ENCODE measurements at regions not wholly inside any gene's neighbourhood (a gene's known extent, or its start where the extent isn't known, plus 50 kb on each side); places are given as distances from the start of the nearest gene placed in this dataset.
"Not testable (repeated sequence)": the region's sequence is repeated elsewhere in the genome, so short reads cannot be mapped to it uniquely, and the experiment has no call there.

- not testable (repeated sequence) for H3K4me1 ChIP-seq, H3K27me3 ChIP-seq, H3K36me3 ChIP-seq, H3K4me3 ChIP-seq, H3K27ac ChIP-seq
- 66% methylated on average over 7 of the region's 7 CpGs for WGBS, 2 donors (ENCODE audit: low coverage in 1 of 2)
- ATAC-seq: peak; percentile 10
- H3K9me3 ChIP-seq: peaks cover 0 to 58% (median 7%) of the 10 kb centered on the region in 3 donors
Measured at GRCh38 chr21:10347675-10348074, 173.7 kb upstream of the TPTE start.

GRCh38 chr21:10348150-10348549 is 173.2 kb upstream of the TPTE start:
- not testable (repeated sequence) for H3K4me3 ChIP-seq, H3K36me3 ChIP-seq, H3K27ac ChIP-seq, H3K4me1 ChIP-seq, ATAC-seq, H3K27me3 ChIP-seq
- 39 to 65% methylated on average over 2 to 3 of the region's 3 CpGs for WGBS, 2 donors (ENCODE audit: low coverage in 1 of 2)
- peaks cover 0 to 61% (median 7%) of the 10 kb centered on the region in 3 donors for H3K9me3 ChIP-seq

GRCh38 chr21:10354851-10355578 is 166.4 kb upstream of the TPTE start:
- H3K4me3 ChIP-seq, H3K4me1 ChIP-seq, H3K27me3 ChIP-seq, H3K27ac ChIP-seq, H3K36me3 ChIP-seq: not testable (repeated sequence)
- WGBS, 2 donors (ENCODE audit: low coverage in 1 of 2): 33 to 39% methylated on average over 4 to 5 of the region's 5 CpGs
- peak; percentile 23 for ATAC-seq
- H3K9me3 ChIP-seq: peaks cover 3 to 45% (median 6%) of the 10 kb centered on the region in 3 donors

- not testable (repeated sequence) for H3K36me3 ChIP-seq, H3K27ac ChIP-seq, H3K27me3 ChIP-seq, H3K4me3 ChIP-seq, H3K4me1 ChIP-seq, ATAC-seq
- WGBS, 2 donors (ENCODE audit: low coverage in 1 of 2): 65 to 66% methylated on average over 2 of the region's 2 CpGs
- peaks cover 0 to 23% (median 12%) of the 10 kb centered on the region in 3 donors for H3K9me3 ChIP-seq
Measured at GRCh38 chr21:10359120-10359519, 162.3 kb upstream of the TPTE start.

- not testable (repeated sequence) for H3K4me1 ChIP-seq, H3K36me3 ChIP-seq, H3K4me3 ChIP-seq, H3K27me3 ChIP-seq, H3K27ac ChIP-seq, ATAC-seq
- peaks cover 0 to 18% (median 12%) of the 10 kb centered on the region in 3 donors for H3K9me3 ChIP-seq
- WGBS, 2 donors (ENCODE audit: low coverage in 1 of 2): 46 to 57% methylated on average over 4 of the region's 4 CpGs
Measured at GRCh38 chr21:10359911-10360310, 161.5 kb upstream of the TPTE start.

- 18 to 45% methylated on average over 2 of the region's 3 CpGs for WGBS, 2 donors (ENCODE audit: low coverage in 1 of 2)
- H3K27ac ChIP-seq, H3K27me3 ChIP-seq, H3K36me3 ChIP-seq, H3K4me3 ChIP-seq, H3K4me1 ChIP-seq, ATAC-seq: not testable (repeated sequence)
- H3K9me3 ChIP-seq: peaks cover 0 to 12% (median 11%) of the 10 kb centered on the region in 3 donors
Measured at GRCh38 chr21:10361214-10361736, 160.1 kb upstream of the TPTE start.

GRCh38 chr21:10362816-10363215 is 158.6 kb upstream of the TPTE start:
- WGBS, 2 donors (ENCODE audit: low coverage in 1 of 2): 56% methylated on average over 9 of the region's 9 CpGs
- not testable (repeated sequence) for H3K4me3 ChIP-seq, H3K4me1 ChIP-seq, H3K27me3 ChIP-seq, H3K36me3 ChIP-seq, H3K27ac ChIP-seq, ATAC-seq
- H3K9me3 ChIP-seq: peaks cover 0 to 12% (median 8%) of the 10 kb centered on the region in 3 donors

GRCh38 chr21:10363321-10363720 is 158.1 kb upstream of the TPTE start:
- not testable (repeated sequence) for H3K36me3 ChIP-seq, ATAC-seq, H3K27me3 ChIP-seq, H3K4me1 ChIP-seq, H3K4me3 ChIP-seq, H3K27ac ChIP-seq
- H3K9me3 ChIP-seq: peaks cover 0 to 12% (median 6%) of the 10 kb centered on the region in 3 donors

DNA sequence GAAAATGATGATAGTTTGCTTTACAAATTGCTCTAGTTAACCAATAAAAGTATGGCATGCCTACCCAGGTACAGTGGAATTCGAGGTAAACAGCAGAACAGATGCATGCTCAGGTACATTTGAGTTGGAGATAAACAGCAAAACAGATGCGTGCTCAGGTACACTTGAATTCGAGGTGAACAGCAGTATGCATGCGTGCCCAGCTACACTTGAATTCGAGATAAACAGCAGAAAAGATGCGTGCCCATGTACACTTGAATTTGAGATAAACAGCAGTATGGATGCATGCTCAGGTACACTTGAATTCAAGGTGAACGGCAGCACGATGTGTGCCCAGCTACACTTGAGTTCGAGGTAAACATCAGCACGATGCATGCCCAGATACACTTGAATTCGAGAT is 155.2 kb upstream of the TPTE start:
- not testable (repeated sequence) for ATAC-seq, H3K9me3 ChIP-seq, H3K27me3 ChIP-seq, H3K36me3 ChIP-seq, H3K4me1 ChIP-seq, H3K27ac ChIP-seq, H3K4me3 ChIP-seq
- 41 to 44% methylated on average over 6 to 7 of the region's 11 CpGs for WGBS, 2 donors (ENCODE audit: low coverage in 1 of 2)

- H3K27ac ChIP-seq, ATAC-seq, H3K9me3 ChIP-seq, H3K36me3 ChIP-seq, H3K27me3 ChIP-seq, H3K4me3 ChIP-seq, H3K4me1 ChIP-seq: not testable (repeated sequence)
- 55 to 65% methylated on average over 7 of the region's 8 CpGs for WGBS, 2 donors (ENCODE audit: low coverage in 1 of 2)
Measured at GRCh38 chr21:10367586-10367985, 153.8 kb upstream of the TPTE start.

DNA sequence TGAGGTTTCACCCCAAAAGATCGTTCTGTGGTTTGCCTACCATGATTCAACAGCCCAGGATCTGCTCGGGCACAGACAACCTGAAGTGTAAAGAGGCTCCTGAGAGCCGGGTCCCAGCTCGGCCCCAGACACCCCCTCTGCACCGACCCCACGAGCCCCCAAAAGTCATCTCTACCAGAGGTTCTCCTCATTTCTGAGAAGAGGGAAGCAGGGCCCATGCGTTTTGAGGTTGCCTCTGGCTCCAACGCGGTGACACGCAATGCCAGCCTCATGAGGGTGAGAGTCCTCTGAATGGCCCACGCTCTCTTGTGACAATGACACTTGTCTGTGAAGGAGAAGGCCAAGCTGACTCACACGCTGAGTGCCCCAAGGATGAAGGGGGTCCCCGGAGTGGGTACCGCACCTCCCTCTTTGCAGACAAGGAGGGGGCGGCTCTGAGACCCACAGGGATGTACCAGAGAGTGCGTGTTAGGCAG is 153.0 kb upstream of the TPTE start:
- peak; percentile 23 for ATAC-seq
- H3K9me3 ChIP-seq: peaks cover 0 to 11% (median 0%) of the 10 kb centered on the region in 3 donors
- H3K27me3 ChIP-seq, H3K4me3 ChIP-seq, H3K36me3 ChIP-seq, H3K27ac ChIP-seq, H3K4me1 ChIP-seq: not testable (repeated sequence)
- WGBS, 2 donors (ENCODE audit: low coverage in 1 of 2): 70 to 75% methylated on average over 15 to 16 of the region's 16 CpGs

DNA sequence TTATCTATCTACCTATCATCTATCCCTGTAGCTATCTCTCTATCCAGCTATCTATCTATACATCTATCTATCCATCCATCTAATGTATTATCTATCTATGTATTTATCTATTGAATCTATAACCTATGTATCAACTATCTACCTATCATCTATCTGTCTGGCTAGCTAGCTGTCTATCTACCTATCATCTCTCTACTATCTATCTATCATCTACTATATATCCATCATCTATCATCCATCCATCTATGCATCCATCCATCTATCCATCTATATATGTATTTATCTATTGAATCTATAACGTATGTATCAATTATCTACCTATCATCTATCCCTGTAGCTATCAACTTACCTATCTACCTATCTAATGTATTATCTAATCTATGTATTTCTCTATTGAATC is 152.1 kb upstream of the TPTE start:
- peaks cover 0 to 11% (median 0%) of the 10 kb centered on the region in 3 donors for H3K9me3 ChIP-seq
- H3K4me3 ChIP-seq, H3K36me3 ChIP-seq, ATAC-seq, H3K27ac ChIP-seq, H3K4me1 ChIP-seq, H3K27me3 ChIP-seq: not testable (repeated sequence)
- 48 to 63% methylated on average over 1 of the region's 1 CpG for WGBS, 2 donors (ENCODE audit: low coverage in 1 of 2)

- H3K27me3 ChIP-seq, ATAC-seq, H3K4me3 ChIP-seq, H3K4me1 ChIP-seq, H3K36me3 ChIP-seq, H3K27ac ChIP-seq: not testable (repeated sequence)
- H3K9me3 ChIP-seq: peaks cover 0 to 43% (median 0%) of the 10 kb centered on the region in 3 donors
- WGBS, 2 donors (ENCODE audit: low coverage in 1 of 2): 67 to 69% methylated on average over 9 to 10 of the region's 10 CpGs
Measured at GRCh38 chr21:10377758-10378157, 143.6 kb upstream of the TPTE start.

DNA sequence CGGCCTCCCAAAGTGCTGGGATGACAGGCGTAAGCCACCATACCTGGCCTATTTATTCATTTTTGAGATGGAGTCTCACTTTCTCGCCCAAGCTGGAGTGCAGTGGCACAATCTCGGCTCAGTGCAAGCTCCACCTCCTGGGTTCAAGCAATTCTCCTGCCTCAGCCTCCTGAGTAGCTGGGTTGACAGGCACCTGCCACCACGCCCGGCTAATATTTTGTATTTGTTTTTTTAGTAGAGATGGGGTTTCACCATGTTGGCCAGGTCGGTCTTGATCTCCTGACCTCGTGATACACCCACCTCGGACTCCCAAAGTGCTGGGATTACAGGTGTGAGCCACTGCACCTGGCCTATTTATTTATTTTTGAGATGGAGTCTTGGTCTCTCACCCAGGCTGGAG is 141.6 kb upstream of the TPTE start:
- H3K27me3 ChIP-seq, H3K36me3 ChIP-seq, H3K4me3 ChIP-seq, ATAC-seq, H3K27ac ChIP-seq, H3K4me1 ChIP-seq: not testable (repeated sequence)
- H3K9me3 ChIP-seq: peaks cover 0 to 45% (median 0%) of the 10 kb centered on the region in 3 donors
- 72 to 78% methylated on average over 7 to 8 of the region's 9 CpGs for WGBS, 2 donors (ENCODE audit: low coverage in 1 of 2)

All from gastroesophageal sphincter (tissue), 4 donors.